ENCODE measurements at regions not wholly inside any gene's neighbourhood (a gene's known extent, or its start where the extent isn't known, plus 50 kb on each side); places are given as distances from the start of the nearest gene placed in this dataset.

DNA sequence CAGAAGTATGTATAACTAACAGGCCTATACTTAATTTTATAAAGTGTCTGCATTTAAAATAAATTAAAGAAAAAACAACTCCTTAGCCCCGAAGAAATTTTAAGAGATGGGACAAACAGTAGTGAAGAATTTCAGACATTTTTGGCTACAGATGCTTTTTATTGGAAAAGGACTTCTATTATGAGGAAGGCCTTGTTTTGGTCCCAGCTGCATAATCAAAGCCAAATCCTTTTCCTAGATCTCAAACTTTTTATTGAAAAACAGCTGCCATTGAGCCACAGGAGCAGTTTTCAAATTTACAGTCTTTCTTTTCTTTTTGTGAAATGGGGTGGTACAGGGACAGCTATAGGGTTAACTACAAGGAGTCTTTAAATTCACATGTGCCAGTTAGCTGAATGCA, 51.3 kb upstream of the SETBP1 start:
- TF ChIP-seq POLR2AphosphoS5 (IDR thresholded peaks at IDR 0.05; ENCODE audit: low read depth, low read length) (no peak), POLR2A (IDR thresholded peaks at IDR 0.05; ENCODE audit: low read depth, low read length) (no peak)
